ENCODE measurements at regions not wholly inside any gene's neighbourhood (a gene's known extent, or its start where the extent isn't known, plus 50 kb on each side); places are given as distances from the start of the nearest gene placed in this dataset.
A peak's percentile ranks its signal among the peaks of the same experiment; 100 is the strongest.

DNA sequence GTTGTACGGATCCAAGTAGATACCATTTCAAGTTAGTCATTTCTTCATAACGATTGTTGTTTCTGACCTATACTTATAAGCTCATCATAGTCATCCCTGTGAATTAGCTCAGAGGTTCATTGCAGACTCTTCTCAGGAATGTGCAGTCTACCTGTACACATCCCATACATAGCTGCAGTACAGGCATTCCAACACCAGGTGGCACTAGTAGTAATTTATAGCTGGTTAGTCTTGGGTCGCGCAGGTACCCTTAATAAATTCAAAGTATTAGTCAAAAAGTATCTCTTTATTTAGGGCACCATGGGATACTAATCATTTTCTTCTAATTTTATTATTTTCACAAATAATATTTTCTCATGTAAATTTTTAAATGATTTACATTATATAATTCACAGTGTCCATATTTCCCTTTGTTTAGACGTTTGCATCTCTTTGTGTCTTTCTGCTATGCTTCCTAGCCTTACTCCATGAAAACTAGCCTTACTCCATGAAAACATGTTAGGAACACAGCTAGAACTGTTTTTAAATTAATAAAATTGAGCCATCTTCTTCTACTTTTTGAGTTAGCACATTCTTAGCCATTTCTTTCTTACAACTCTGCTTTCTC lies 128.6 kb upstream of the FAM83B start:
- DNase-seq (ENCODE audit: low read depth): peak; percentile 8

DNA sequence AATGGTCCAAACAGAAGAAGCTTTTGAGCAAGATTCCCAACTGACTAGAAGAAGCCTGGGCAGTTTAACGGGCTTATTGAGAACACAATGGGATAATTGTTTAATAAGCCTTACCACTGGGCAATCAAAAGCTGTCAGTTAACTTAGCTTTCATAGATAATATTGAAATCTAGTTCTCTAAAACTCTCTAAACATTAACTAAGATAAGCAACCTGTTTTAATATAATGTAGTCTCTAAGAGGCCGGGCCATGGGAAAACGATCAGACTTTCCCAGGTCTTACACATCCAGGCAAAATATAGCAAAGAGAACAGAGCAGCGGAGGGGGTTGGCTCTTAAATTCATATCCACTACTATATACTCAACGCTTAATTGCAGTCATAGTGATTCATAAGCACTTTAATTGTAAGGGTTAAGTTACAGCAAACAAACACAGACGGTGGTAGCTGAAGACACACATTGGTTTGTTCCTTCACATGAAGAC lies 128.0 kb upstream of the FAM83B start:
- DNase-seq (ENCODE audit: low read depth): no peak

DNA sequence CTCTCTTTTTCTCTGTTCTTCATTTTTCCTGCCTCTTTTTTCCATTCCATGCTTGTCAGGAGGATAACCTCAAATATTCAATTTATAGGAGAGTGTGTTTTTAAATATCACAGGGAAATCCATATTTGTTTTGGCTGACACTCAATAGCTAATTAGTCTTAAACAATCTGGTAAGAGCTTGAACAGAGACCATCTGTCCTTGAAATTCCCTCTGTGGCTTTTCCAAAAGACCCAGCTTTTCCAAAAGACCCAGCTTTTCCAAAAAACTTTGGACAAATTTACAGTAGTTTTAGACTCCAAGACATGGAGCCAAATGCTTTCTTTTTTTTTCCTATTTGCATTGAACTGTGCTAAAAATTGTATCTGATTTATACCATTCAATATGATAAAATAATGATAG lies 127.4 kb upstream of the FAM83B start:
- DNase-seq (ENCODE audit: low read depth): no peak

DNA sequence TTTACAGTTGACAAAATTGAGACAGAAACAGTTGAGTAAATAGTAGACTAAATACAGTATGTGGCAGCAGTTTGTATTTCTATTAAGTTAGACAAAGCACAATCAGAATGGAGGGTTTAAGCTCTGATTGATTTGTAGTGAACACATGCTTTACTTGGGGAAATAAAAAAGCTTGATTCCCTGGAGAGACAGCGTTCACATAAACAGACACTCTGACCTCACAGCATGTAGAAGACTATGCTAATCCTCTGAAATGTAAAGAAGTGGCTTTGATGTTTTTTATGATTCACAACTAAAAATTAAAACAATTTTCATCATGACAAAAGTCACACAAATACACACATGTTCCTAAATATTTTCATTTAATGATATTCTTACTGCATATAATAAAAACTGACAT lies 126.9 kb upstream of the FAM83B start:
- no peak for DNase-seq (ENCODE audit: low read depth)

DNA sequence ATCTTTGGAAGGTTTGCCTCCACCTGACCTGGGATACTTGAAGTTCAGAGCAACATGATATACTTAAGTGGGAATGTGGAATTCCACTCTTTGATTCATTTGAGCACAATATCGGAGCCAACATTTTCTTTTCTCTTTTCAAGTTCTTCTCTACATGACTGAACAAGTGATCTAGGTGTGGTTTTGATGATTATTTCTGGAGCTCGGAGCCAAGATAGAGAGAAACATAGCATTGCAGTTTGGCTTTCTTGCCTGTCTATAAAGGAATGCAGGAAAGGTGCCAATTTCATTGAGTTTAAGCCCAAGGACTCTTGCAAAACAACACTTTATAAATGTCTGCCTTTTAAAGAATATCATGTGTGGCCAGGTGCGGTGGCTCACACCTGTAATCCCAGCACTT lies 124.2 kb upstream of the FAM83B start:
- no peak for DNase-seq (ENCODE audit: low read depth)

DNA sequence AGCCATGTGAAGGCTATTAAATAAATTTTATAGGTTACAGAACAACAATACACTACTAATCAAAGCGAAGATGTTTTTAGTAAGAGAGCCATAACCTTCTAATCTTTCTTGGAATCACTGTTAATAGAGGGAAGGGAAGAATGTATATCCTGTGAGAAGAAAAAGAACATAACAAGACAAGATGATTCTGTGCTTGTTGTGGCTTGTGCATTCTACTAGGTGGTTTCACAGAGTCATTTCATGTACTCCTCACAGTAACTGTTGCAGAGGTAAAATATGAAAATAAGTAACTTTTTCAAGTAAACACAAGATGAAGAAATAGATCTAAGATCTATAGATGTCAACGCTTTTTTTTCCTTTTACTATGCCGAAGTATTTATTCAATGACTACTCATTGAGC lies 116.9 kb upstream of the FAM83B start:
- no peak for DNase-seq (ENCODE audit: low read depth)

DNA sequence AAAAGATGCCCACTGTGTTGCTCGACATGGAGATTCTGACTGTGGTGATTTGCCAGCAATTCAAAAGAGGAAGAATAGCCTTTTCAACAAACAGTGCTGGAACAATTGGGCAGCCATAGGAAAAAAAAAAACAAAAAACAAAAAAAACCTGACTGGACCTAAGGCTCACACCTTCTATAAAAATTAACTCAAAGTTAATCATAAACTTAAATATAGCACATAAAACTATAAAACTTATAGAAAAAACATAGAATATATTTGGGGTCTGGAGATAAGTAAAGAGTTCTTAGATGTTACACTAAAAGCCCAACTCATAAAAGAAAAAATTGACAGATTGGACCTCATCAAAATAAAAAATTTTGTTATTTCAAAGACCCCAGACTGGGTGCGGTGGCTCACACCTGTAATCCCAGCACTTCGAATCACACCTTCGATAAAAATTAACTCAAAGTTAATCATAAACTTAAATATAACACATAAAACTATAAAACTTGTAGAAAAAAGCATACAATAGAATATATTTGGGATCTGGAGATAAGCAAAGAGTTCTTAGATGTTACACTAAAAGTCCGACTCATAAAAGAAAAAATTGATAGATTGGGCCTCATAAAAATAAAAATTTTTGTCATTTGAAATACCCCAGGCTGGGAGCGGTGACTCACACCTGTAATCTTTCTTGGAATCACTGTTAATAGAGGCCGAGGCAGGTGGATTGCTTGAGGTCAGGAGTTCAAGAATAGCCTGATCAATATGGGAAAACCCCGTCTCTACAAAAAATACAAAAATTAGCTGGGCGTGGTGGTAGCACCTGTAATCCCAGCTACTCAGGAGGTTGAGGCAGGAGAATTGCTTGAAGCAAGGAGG lies 115.6 kb upstream of the FAM83B start:
- DNase-seq (ENCODE audit: low read depth): no peak

DNA sequence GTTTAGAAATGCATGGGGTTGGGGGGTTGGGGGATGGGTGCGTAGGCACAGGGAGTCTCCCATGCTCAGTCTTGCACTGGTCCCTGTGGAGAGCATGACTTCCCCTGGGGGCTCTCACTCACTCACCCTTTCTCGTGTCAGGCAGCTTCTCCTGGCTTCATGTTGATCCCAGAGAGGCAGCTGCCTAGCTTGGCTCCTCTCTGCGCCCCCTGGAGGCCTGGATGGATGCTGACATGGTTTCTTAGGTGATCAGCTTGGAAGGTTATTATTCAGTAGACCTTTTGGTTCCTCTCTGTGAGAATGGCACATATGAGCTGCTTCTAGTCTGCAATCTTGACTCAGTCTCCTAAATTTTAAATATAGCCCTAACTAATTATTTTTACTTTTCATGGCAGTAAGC lies 109.3 kb upstream of the FAM83B start:
- no peak for DNase-seq (ENCODE audit: low read depth)

DNA sequence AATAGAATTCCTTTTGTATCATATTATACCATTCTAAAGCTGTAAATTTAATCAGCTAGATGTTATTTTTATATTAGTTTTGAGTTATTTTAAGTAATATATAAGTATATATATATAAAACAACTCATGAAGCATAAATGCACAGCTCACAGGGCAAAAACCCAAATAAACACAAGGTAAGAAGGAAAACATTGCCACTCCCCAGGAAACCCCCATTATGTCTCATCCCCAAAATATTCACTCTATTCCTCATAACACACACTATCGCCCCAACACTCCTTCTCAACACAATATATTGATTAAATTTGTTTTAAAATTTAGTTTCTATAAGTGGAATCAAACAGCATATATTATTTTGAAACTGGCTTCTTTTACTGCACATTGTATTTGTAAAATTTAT lies 98.6 kb upstream of the FAM83B start:
- no peak for DNase-seq (ENCODE audit: low read depth)

DNA sequence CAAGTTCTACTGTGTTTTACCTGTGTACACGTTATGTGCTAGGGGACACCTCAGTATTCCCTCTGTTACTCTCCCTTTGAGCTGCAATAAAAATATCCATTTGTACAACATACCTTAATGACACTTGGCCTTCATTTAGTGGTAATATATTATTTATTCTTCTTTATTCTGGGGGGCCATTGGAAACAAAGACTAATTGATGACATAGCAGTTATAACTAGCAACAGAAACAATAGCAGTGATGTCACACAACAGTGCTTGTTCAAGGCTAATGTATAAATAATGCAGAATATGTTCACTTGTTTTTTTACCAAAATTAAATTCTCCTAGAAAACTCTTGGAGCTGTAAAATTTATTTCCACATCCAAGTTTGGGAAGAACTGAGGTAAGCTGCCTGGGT lies 92.2 kb upstream of the FAM83B start:
- DNase-seq (ENCODE audit: low read depth): no peak

DNA sequence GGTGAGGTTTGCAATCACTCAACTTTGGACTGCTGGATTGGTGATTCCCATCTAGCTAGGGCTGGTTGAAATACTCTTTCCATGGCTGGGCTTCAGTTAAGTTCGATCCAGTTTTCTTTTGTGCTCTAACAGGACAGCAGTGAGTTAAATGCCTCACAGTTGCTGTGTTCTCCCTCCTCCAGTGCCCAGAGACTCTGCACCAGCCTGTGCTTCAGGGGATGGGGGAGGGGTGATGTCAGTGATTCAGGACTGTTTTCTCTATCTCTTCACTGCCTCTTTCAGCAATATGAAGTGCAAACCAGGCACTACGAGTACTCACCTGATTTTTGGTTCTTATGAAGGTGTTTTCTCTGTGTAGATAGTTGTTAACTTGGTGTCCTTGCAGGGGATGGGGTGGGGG lies 88.2 kb upstream of the FAM83B start:
- no peak for DNase-seq (ENCODE audit: low read depth)

DNA sequence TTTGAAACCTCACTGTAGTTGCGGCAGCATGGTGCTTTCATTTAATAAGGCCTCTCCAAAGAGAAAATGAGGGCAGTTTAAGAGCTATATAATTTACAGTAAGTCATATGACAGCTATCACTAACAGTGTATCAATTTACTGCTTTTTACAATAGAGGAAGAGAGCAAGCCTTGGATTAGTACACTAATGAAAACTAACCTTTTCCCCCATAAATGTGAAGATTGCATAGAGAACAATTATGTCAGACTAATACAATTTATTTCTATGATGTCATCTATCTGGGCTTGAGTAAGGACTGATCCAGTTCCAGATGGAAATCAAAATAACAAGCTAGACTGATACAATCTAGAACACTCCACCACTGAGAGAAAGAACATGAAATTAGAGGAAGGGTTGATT lies 78.1 kb upstream of the FAM83B start:
- no peak for DNase-seq (ENCODE audit: low read depth)

DNA sequence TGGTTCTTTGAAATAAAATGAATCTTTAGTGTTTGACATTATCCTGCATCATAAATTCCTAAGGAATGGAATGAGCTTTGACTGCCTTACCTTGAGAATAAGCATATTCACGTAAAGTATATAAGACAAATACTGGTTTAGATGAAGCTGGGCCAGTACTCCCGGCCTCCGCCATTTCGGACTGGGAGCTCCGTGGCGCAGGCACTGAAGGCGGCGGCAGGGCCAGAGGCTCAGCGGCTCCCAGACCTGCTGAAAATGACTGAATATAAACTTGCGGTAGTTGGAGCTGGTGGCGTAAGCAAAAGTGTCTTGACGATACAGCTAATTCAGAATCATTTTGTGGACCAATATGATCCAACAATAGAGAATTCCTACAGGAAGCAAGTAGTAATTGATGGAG lies 76.2 kb upstream of the FAM83B start:
- no peak for DNase-seq (ENCODE audit: low read depth)

DNA sequence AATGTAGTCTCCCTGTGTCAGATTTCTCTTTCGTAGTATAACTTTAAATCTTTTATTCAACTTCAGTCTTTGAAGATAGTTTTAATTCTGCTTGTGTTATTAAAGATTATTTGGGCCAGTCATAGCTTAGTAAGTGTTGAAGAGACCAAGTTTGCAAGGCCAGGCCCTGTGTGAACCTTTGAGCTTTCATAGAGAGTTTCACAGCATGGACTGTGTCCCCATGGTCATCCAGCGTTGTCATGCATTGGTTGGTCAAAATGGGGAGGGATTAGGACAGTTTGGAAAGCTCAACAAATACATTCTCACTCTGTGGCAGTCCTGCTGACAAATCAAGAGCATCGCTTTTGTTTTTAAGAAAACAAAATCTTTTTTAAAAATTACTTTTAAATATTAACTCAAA lies 74.6 kb upstream of the FAM83B start:
- DNase-seq (ENCODE audit: low read depth): no peak

DNA sequence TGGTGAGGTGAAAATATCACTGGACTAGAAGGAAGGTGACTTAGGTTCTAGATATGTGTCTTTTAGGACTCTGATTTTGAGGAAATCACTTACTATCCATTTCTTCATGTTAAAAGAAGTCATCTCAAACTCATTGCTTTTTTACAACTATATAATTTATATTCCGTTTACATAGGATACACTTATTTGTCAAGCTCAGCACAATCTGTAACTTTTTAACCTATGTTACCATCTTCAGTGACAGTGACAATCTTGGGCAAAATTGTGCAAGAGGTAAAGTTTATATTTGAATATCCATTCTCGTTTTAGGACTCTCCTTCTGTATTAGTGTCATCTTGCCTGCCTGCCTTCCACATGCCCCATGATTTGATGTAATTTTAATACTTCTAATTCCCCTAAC lies 74.0 kb upstream of the FAM83B start:
- DNase-seq (ENCODE audit: low read depth): no peak

DNA sequence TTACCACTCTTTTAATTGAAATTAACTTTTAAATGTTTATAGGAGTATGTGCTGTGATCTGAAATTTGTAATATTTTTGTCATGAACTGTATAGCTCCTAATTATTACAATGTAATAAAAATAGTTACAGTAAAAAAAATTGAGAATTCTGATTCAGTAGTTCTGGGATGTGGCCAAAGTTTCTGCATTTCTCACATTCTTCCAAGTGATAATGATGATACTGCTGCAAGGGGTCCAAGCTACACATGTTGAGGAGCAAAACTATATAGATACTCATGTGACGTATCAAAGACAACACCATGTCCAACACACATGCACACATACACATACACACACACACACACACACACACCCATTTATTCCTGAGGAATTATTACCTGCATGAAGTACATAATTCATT lies 71.0 kb upstream of the FAM83B start:
- DNase-seq (ENCODE audit: low read depth): no peak

DNA sequence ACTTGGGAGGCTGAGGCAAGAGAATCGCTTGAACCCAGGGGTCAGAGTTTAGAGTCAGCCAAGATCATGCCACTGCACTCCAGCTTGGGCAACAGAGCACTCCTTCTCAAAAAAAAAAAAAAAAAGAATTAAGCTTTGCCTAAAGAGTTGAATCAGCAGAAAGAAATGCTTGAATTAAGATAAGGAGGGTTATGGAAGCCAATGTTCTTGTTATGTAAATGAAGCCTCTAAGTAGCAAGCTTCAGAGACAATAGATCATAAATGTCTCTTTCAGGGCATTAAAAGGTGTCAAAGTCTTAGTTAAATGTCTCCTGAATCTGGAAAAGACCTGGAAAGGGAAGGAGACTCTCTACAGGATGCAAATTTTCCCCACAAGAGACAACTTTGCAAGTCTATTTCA lies 69.7 kb upstream of the FAM83B start:
- DNase-seq (ENCODE audit: low read depth): no peak

DNA sequence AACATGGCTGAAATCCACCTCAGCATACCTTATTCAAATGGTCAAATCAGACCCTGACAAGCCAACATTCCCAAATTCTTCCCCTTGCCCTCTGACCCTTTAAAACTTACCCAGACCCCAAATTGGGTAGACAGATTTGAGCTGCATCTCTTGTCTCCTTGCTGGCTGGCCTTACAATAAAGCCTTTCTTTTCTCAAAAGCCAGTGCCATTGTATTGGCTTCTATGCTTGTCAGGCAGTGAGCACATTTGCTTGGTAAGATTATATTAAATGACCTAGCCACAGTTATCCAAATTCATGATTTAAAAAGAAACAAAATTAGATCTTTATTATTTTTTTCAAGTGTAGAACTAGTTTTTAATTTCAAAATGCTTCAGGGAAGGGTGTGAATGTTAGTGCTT lies 67.8 kb upstream of the FAM83B start:
- DNase-seq (ENCODE audit: low read depth): no peak

DNA sequence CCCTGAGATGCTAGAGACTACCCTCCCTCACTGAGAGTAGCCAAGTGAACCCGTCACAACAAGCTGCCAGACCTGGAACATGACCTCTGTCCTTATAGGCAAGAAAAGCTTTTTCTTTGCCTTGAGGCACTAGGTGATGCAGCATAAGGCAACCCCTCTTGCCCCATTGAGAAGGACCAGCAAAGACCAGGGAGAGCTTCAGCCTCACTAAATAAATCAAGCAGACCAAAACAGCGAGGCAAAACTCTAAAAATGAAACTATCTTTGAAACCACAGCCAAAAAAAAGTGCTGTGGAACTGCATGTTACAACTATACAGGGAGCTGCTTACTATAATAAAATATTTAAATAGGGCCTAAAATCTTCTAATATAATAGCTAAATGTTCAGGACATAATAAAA lies 62.6 kb upstream of the FAM83B start:
- DNase-seq (ENCODE audit: low read depth): no peak

DNA sequence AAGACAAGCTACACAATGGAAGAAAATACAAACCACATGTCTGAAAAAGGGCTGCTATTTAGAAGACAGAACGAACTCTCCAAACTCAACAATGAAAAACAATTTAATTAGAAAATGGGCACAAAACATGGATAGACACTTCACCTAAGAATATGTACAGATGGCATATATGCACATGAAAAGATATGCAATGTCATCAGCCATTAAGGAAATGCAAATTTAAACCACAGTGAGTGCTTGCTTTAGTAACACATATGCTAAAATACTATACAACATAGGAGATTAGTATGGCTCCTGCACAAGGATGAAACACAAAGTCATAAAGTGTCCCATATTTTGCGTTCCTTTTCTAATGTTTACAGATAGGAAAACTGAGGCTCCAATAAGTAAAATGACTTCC lies 60.4 kb upstream of the FAM83B start:
- DNase-seq (ENCODE audit: low read depth): no peak

DNA sequence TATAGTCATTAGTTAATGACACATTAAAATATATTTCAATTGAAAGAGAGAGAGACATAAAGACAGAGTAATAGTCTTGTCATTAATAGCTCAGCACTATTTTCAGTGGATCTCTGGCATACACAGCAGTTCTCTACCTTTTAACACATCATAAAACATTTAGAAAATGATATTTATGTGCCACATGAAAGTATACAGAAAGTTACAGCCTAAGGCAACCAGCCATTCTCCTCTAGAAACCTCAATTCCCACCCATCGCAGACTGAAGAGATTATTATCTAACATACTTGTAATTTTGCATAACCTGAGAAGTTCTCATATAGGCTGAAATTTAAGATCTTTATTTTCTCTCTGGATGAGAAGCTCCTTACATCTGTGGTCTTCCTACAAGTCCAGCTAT lies 58.7 kb upstream of the FAM83B start:
- no peak for DNase-seq (ENCODE audit: low read depth)
